ENCODE measurements at regions not wholly inside any gene's neighbourhood (a gene's known extent, or its start where the extent isn't known, plus 50 kb on each side); places are given as distances from the start of the nearest gene placed in this dataset.

DNA sequence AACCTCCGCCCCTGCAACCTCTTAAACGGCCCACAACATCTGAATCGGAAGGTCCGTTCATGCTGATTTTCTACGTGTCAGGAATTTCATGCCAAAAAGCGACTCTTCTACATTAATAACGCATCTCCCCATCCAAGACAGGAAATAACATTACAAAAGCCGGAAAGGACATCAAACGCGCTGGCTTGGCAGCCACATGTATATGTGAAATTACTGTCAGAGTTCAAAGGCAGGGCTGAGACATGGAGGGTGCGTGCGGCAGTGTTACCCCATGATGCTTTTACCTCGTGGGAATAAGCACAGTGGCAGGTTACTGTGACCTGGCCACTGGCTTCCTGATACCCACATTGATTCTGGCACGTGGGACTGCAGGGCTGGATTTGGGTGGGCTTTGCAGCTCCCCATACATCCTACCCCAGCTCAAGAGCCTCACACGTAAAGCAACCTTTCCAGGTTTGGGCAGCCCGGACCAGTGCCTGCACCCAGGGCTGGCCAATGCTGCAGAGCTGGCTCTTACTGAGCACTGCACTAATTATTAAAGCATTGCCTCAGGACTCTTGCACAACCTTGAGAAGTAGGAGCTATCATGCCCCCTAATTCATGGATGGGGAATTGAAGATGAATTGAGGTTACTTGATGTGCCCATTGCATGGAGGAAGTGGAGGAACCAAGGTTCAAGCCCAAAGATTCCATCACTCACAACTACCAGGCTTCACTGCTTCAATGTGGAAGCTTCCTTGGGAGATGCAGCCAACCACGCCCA, 120.6 kb upstream of the FOXF1 start:
- peak; percentile 34 for TF ChIP-seq FOS (IDR thresholded peaks at IDR 0.05; ENCODE audit: borderline replicate concordance, insufficient read depth, low read length)
- TF ChIP-seq JUN (IDR thresholded peaks at IDR 0.05; ENCODE audit: borderline replicate concordance, insufficient read depth, insufficient read length, low read depth): peak; percentile 37
- TF ChIP-seq, protein P1, sequence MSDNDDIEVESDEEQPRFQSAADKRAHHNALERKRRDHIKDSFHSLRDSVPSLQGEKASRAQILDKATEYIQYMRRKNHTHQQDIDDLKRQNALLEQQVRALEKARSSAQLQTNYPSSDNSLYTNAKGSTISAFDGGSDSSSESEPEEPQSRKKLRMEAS (IDR thresholded peaks at IDR 0.05; ENCODE audit: insufficient read depth, insufficient read length): peak; percentile 53
- TF ChIP-seq, protein P2, sequence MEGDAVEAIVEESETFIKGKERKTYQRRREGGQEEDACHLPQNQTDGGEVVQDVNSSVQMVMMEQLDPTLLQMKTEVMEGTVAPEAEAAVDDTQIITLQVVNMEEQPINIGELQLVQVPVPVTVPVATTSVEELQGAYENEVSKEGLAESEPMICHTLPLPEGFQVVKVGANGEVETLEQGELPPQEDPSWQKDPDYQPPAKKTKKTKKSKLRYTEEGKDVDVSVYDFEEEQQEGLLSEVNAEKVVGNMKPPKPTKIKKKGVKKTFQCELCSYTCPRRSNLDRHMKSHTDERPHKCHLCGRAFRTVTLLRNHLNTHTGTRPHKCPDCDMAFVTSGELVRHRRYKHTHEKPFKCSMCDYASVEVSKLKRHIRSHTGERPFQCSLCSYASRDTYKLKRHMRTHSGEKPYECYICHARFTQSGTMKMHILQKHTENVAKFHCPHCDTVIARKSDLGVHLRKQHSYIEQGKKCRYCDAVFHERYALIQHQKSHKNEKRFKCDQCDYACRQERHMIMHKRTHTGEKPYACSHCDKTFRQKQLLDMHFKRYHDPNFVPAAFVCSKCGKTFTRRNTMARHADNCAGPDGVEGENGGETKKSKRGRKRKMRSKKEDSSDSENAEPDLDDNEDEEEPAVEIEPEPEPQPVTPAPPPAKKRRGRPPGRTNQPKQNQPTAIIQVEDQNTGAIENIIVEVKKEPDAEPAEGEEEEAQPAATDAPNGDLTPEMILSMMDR (IDR thresholded peaks at IDR 0.05; ENCODE audit: extremely low read depth in 1 of 2, insufficient read depth in 1 of 2, low read depth in 1 of 2, low read length in 2 of 2): no peak
- TF ChIP-seq MYC (IDR thresholded peaks at IDR 0.05; ENCODE audit: low read depth, low read length): no peak
- TF ChIP-seq POLR2AphosphoS5 (IDR thresholded peaks at IDR 0.05; ENCODE audit: insufficient read depth, low read depth, low read length): peak; percentile 47
- TF ChIP-seq POLR2A (IDR thresholded peaks at IDR 0.05; ENCODE audit: low read depth, low read length): no peak
- TF ChIP-seq EZH2 (IDR thresholded peaks at IDR 0.05; ENCODE audit: borderline replicate concordance, low read depth, low read length, severe bottlenecking): no peak
- TF ChIP-seq GATA2 (IDR thresholded peaks at IDR 0.05; ENCODE audit: insufficient read depth, insufficient read length, low read depth, low read length): peak; percentile 65
- Histone ChIP-seq H3K36me3 (ENCODE audit: control insufficient read depth in 2 of 2, extremely low read depth in 1 of 2, insufficient read depth in 2 of 2, low read length in 2 of 2) (no peaks in the 10 kb centered on the region), H3K4me2 (ENCODE audit: insufficient read depth, low read length) (peak overlapping the region; percentile 63), H3K27me3 (ENCODE audit: control insufficient read depth in 2 of 2, insufficient read depth in 2 of 2, low read length in 2 of 2) (no peaks in the 10 kb centered on the region), H2AFZ (ENCODE audit: low read depth, low read length) (no peak overlapping the region), H4K20me1 (replicated peaks; ENCODE audit: control insufficient read depth, extremely low read depth, insufficient read depth, low read length) (no peaks in the 10 kb centered on the region), H3K4me1 (ENCODE audit: control insufficient read depth, extremely low read depth, insufficient read depth, low read length) (peaks cover 62% of the 10 kb centered on the region), H3K4me3 (replicated peaks in 1 of 3; ENCODE audit: insufficient read depth in 1 of 3, low read depth in 1 of 3, low read length in 3 of 3) (no peak overlapping the region), H3K9me1 (replicated peaks; ENCODE audit: control insufficient read depth, extremely low read depth, insufficient read depth, low read length) (no peaks in the 10 kb centered on the region), H3K79me2 (ENCODE audit: control insufficient read depth, insufficient read depth, low read length) (no peaks in the 10 kb centered on the region), H3K9me3 (replicated peaks; ENCODE audit: control insufficient read depth, insufficient read depth, low read length) (no peaks in the 10 kb centered on the region), H3K9ac (replicated peaks; ENCODE audit: extremely low read depth, insufficient read depth, low read length) (peak overlapping the region; percentile 53), H3K27ac (ENCODE audit: insufficient read depth, low read depth, low read length) (peak overlapping the region; percentile 89)
- dilution Hi-C loops (cut with MboI; ENCODE audit: extremely low pct_ligation_motif_present, low sequenced_read_pairs) (no loop called here), intact Hi-C loops (cut with micrococcal nuclease) (loop anchor here (2.0 to 10.0 kb wide), 3 partner anchors 121 to 928 kb away; partner anchors contain the start of genes C16orf95 and FOXF1)
- BruUV-seq (replicated peaks): no TSS peak
- peak; percentile 84 for DNase-seq (ENCODE audit: low read depth, low spot score)
- CTCF ChIA-PET: no interaction called here
- FAIRE-seq: peak; percentile 82
- POLR2A ChIA-PET: no interaction called here

Measured in endothelial cell of umbilical vein (primary cell).